ENCODE measurements at regions not wholly inside any gene's neighbourhood (a gene's known extent, or its start where the extent isn't known, plus 50 kb on each side); places are given as distances from the start of the nearest gene placed in this dataset.
"Not testable (repeated sequence)": the region's sequence is repeated elsewhere in the genome, so short reads cannot be mapped to it uniquely, and the experiment has no call there.

DNA sequence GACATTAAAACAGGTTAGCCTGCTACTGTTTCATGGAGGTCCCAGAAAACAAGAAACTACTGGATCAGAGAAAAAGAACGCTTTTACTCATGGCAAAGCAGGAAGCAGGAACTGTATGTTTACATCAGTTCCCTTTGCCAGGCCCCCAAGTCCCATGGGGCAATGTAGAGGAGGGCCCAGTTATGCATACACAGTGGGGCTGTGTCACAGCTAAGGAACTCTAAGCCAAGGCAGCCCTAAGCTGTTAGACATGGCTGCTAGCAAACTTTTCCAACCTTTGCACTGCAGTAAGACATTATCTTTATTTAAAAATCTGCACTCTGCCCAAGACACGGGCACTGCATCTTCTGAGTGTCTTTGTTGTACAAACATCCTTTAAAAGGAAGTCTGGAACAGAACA, 975.8 kb downstream of the C4orf33 start:
- H3K27ac ChIP-seq: no peak overlapping the region

DNA sequence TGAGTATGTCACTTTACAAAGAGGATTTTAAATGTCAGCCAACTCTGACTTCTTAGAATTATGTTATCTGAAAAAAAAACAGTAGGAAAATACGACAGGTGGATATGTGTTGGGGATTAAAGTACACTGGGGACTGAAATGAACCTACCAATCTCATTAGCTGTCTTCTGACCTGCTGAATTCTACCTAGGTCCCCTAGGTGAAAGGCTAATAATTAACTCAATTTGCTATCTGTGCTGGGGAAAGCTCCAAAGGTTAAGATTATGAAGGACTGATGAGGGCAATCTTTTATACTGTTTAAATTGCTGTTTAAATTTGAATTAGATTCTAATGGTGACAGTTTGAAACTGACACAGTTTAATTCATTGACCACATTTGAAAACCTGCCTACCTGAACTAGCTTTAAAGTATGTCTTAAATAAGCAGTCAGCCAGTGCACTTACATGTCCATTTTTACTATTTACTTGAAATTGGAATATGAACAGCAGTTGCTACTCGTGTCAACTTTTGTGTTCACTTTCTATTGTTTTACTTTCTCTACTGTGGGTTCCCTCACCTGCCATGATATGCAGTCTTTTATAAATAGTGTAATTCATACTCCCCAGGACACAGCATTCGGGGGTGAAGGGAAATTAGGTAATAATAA, 977.3 kb downstream of the C4orf33 start:
- TF ChIP-seq, protein P1, sequence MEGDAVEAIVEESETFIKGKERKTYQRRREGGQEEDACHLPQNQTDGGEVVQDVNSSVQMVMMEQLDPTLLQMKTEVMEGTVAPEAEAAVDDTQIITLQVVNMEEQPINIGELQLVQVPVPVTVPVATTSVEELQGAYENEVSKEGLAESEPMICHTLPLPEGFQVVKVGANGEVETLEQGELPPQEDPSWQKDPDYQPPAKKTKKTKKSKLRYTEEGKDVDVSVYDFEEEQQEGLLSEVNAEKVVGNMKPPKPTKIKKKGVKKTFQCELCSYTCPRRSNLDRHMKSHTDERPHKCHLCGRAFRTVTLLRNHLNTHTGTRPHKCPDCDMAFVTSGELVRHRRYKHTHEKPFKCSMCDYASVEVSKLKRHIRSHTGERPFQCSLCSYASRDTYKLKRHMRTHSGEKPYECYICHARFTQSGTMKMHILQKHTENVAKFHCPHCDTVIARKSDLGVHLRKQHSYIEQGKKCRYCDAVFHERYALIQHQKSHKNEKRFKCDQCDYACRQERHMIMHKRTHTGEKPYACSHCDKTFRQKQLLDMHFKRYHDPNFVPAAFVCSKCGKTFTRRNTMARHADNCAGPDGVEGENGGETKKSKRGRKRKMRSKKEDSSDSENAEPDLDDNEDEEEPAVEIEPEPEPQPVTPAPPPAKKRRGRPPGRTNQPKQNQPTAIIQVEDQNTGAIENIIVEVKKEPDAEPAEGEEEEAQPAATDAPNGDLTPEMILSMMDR (conservative IDR thresholded peaks at IDR 0.05): no peak
- H3K27ac ChIP-seq: no peak overlapping the region

More for the DNA sequence above, 975.8 kb downstream of the C4orf33 start:
- TF ChIP-seq, protein P1 (conservative IDR thresholded peaks at IDR 0.05): no peak

DNA sequence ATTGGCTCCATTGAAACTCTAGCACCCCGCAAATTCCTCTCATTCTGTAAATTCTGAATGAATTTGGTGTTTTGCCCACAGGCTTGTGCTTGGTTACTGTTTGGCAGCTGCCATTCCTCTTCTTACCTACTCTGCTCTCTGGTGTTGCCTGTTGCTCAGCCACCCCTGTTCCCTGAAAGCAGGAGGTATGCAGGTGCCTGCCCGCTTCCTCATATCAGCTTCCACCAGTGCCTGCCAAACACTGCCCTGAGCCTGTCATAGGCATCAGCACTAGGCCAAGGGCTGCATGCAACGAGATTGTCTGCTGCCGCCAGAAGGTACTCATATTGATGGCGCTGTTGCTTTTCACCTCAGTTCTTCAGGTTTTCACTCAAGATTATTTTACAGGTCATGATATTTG, 978.1 kb downstream of the C4orf33 start:
- TF ChIP-seq, protein P1 (conservative IDR thresholded peaks at IDR 0.05): no peak
- H3K27ac ChIP-seq: no peak overlapping the region

DNA sequence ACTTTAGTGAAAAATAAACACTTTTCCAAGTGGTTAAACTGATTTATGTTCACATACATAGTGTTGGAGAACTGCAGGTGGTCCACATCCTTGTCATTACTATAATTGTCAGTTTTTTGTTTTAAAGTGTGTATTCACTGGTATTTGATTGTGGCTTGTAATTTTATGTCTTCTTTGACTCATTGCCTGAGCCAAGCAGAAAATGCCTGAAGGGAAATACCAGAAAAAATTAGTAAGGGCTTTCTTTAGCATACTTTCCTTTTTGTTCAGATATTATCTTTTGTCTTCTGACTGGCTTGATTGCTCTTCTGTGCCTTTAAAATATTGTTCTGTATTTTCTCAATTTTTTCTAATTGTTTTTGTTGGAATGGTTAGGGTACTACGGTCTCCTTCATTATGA, 981.3 kb downstream of the C4orf33 start:
- no peak overlapping the region for H3K27ac ChIP-seq
- TF ChIP-seq, protein P1 (conservative IDR thresholded peaks at IDR 0.05): no peak

DNA sequence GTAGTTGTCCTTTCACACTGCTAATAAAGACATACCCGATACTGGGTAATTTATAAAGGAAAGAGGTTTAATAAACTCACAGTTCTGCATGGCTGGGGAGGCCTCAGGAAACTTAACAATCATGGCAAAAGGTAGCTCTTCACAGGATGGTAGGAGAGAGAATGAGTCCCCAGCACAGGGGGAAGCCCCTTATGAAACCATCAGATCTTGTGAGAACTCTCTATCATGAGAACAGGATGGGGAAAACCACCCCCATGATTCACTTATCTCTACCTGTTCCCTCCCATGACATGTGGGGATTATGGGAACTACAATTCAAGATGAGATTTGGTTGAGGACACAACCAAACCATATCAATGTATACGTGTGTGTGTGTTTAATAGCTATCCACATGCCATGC, 983.1 kb downstream of the C4orf33 start:
- H3K27ac ChIP-seq: not testable (repeated sequence)

DNA sequence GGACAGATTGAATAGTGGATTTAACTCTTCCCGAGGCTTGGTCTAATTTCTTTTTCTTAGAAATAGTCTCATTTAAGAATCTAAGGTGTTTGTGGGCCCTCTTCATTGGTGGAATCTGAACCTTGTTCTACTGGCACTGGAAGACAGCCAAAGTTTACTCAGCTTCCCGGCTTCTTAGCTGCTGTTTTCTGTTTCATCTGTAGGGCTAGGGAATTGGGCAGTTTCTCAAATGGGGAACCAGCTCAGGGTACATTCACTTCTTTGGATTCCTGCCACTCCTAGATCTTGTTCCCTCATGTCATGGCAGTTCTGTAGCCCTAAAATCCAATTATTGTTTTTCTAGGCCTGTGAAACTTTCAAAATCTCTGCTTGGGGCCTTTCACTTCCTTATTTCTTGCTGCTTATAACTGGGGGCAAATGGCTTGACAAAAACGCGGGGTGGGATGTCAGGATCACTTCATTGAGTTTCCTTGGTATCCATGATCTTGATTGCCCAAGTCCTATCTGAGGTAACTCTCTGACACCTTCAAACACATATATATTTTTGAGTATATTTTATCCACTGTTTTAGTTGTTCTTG, 985.0 kb downstream of the C4orf33 start:
- no peak overlapping the region for H3K27ac ChIP-seq
- TF ChIP-seq, protein P1 (conservative IDR thresholded peaks at IDR 0.05): no peak

DNA sequence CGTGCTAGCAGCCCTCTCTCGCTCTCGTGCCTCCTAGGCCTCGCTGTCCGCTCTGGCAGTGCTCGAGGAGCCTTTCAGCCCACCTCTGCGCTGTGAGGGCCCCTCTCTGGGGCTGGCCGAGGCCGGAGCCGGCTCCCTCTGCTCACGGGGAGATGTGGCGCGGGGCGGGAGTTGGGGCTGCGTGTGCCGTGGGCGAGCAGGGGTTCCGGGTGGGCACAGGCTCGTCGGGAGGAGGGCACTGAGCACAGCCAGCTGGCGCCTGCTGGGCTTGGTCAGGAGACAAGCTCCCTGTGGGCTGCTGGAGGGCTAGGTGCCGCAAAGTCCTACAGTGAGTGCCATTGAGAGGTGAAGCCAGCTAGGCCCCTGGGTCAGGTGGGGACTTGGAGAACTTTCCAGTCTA, 994.5 kb downstream of the C4orf33 start:
- TF ChIP-seq, protein P1 (conservative IDR thresholded peaks at IDR 0.05): no peak
- H3K27ac ChIP-seq: no peak overlapping the region

Measured in VCaP (cell line).